Caco-2 (cell line): ENCODE measurements at regions not wholly inside any gene's neighbourhood (a gene's known extent, or its start where the extent isn't known, plus 50 kb on each side); places are given as distances from the start of the nearest gene placed in this dataset.

Experiments
- BruUV-seq: library from RNA; stranded (reverse); fragments of 400-500 nt; replicated peaks from 2 replicates; lab custom pipeline; 2021; lab: Mats Ljungman, UMichigan
- CTCF ChIA-PET: fragments of 300-600 bp; sonication (Branson Sonifier 250); formaldehyde crosslinking; loops from one replicate; lab custom pipeline; 2022; ENCODE audit warnings: antibody characterized with exemption; lab: Charles Lee
- POLR2A ChIA-PET: fragments of 300-600 bp; sonication (Branson Sonifier 250); formaldehyde crosslinking; loops from one replicate; lab custom pipeline; 2022; ENCODE audit warnings: antibody characterized with exemption; lab: Charles Lee
- DNase-seq, 2 experiments: peaks; one replicate each; pipeline versions ENCODE4 v3.0.0 to v3.0.0-alpha.2; 2020 to 2022
- H3K27me3 ChIP-seq: replicated peaks from 2 replicates; pipeline ENCODE4 v1.6.0; 2011; ENCODE audit warnings: low read length; ENCODE audit not compliant: control insufficient read depth, insufficient read depth
- H3K36me3 ChIP-seq: 2 replicates; pipeline ENCODE4 v1.5.1; 2011; ENCODE audit warnings: low read length; ENCODE audit not compliant: control insufficient read depth, insufficient read depth
- H3K4me1 ChIP-seq: fragments of 250-450 bp; sonication (Bioruptor Pico); 2 replicates; pipeline ENCODE4 v1.5.1; 2020; ENCODE audit warnings: mild to moderate bottlenecking
- H3K4me3 ChIP-seq: 2 replicates; pipeline ENCODE4 v1.5.1; 2011; ENCODE audit warnings: low read depth, mild to moderate bottlenecking, control low read depth, low read length
- H3K9me3 ChIP-seq: fragments of 250-450 bp; sonication (Bioruptor Pico); 2 replicates; pipeline ENCODE4 v1.5.1; 2020; ENCODE audit warnings: mild to moderate bottlenecking, moderate library complexity
- H3K27ac Mint-ChIP-seq: one replicate; pipeline ENCODE4 v1.8.0; 2022; ENCODE audit warnings: mixed read lengths; ENCODE audit not compliant: unreplicated experiment
- H3K27me3 Mint-ChIP-seq: one replicate; pipeline ENCODE4 v1.8.0; 2022; ENCODE audit warnings: mixed read lengths; ENCODE audit not compliant: insufficient read depth, unreplicated experiment
- H3K36me3 Mint-ChIP-seq: one replicate; pipeline ENCODE4 v1.8.0; 2022; ENCODE audit warnings: mild to moderate bottlenecking, mixed read lengths; ENCODE audit not compliant: insufficient read depth, unreplicated experiment
- H3K4me1 Mint-ChIP-seq: one replicate; pipeline ENCODE4 v1.8.0; 2022; ENCODE audit warnings: low read depth, mixed read lengths; ENCODE audit not compliant: unreplicated experiment
- H3K4me3 Mint-ChIP-seq: one replicate; pipeline ENCODE4 v1.8.0; 2022; ENCODE audit warnings: mild to moderate bottlenecking, moderate library complexity, mixed read lengths; ENCODE audit not compliant: unreplicated experiment
- H3K9me3 Mint-ChIP-seq: one replicate; pipeline ENCODE4 v1.8.0; 2022; ENCODE audit warnings: mixed read lengths; ENCODE audit not compliant: unreplicated experiment
- CTCF ChIP-seq, 2 experiments: fragments of 200-600 bp in 1 of 2; IDR thresholded peaks; 1 replicate in 1 of 2; 2 replicates in 1 of 2; pipeline versions ENCODE4 v1.5.1 to v1.8.0; 2011 to 2022; ENCODE audit warnings: antibody characterized with exemption in 1 of 2, control low read depth in 1 of 2, inconsistent platforms in 1 of 2, low read depth in 1 of 2, low read length in 1 of 2, mild to moderate bottlenecking in 1 of 2, moderate library complexity in 1 of 2; ENCODE audit not compliant: insufficient read depth in 1 of 2, severe bottlenecking in 1 of 2, unreplicated experiment in 1 of 2
- intact Hi-C: fragments of 100-400 bp; cut with micrococcal nuclease; formaldehyde crosslinking; loops from one replicate; pipeline ENCODE4 v1.10.0; 2022; ENCODE audit not compliant: unreplicated experiment

- ChIA-PET CTCF (no interaction called here), POLR2A (no interaction called here)
- Mint-ChIP-seq H3K27me3 (no peaks in the 10 kb centered on the region), H3K4me1 (no peaks in the 10 kb centered on the region), H3K4me3 (no peak overlapping the region), H3K9me3 (peaks cover 10% of the 10 kb centered on the region), H3K36me3 (no peaks in the 10 kb centered on the region), H3K27ac (no peak overlapping the region)
- Histone ChIP-seq H3K4me1 (peaks cover 13% of the 10 kb centered on the region), H3K36me3 (no peaks in the 10 kb centered on the region), H3K4me3 (no peak overlapping the region), H3K9me3 (no peaks in the 10 kb centered on the region; the same call in 1 of the 2 replicates), H3K27me3 (no peaks in the 10 kb centered on the region)
- TF ChIP-seq CTCF (IDR thresholded peaks at IDR 0.05; ENCODE audit: insufficient read depth in 1 of 2, low read depth in 1 of 2, low read length in 1 of 2, severe bottlenecking in 1 of 2, unreplicated experiment in 1 of 2) = no peak
- DNase-seq = no peak
- BruUV-seq = no TSS peak
- intact Hi-C loops = no loop called here
These were observed 109.9 kb upstream of the ZFHX3 start for GRCh38 chr16:73157861-73158260.

GRCh38 chr16:73154063-73154870 is 106.3 kb upstream of the ZFHX3 start:
- no peak for TF ChIP-seq CTCF (IDR thresholded peaks at IDR 0.05; ENCODE audit: insufficient read depth in 1 of 2, low read depth in 1 of 2, low read length in 1 of 2, severe bottlenecking in 1 of 2, unreplicated experiment in 1 of 2)
- H3K4me1 ChIP-seq = peaks cover 5% of the 10 kb centered on the region; the same call in 1 of the 2 replicates
- intact Hi-C loops = no loop called here
- POLR2A ChIA-PET = no interaction called here
- DNase-seq = no peak
- H3K4me3 Mint-ChIP-seq = no peak overlapping the region
- no peaks in the 10 kb centered on the region for H3K36me3 ChIP-seq
- no peak overlapping the region for H3K4me3 ChIP-seq
- H3K9me3 Mint-ChIP-seq = peaks cover 10% of the 10 kb centered on the region
- H3K27ac Mint-ChIP-seq = no peak overlapping the region
- H3K4me1 Mint-ChIP-seq = no peaks in the 10 kb centered on the region
- CTCF ChIA-PET = no interaction called here
- no TSS peak for BruUV-seq
- no peaks in the 10 kb centered on the region for H3K27me3 Mint-ChIP-seq
- no peaks in the 10 kb centered on the region; the same call in 1 of the 2 replicates for H3K27me3 ChIP-seq
- no peaks in the 10 kb centered on the region; the same call in 1 of the 2 replicates for H3K9me3 ChIP-seq
- H3K36me3 Mint-ChIP-seq = no peaks in the 10 kb centered on the region

- POLR2A ChIA-PET = no interaction called here
- DNase-seq = peak; percentile 60 to 75
- H3K4me3 Mint-ChIP-seq = no peak overlapping the region
- H3K4me1 ChIP-seq = peaks cover 5% of the 10 kb centered on the region; the same call in 1 of the 2 replicates
- intact Hi-C loops = no loop called here
- no peaks in the 10 kb centered on the region for H3K4me1 Mint-ChIP-seq
- H3K9me3 ChIP-seq = no peaks in the 10 kb centered on the region
- no peaks in the 10 kb centered on the region; the same call in 1 of the 2 replicates for H3K27me3 ChIP-seq
- CTCF ChIA-PET = no interaction called here
- no TSS peak for BruUV-seq
- no peaks in the 10 kb centered on the region for H3K36me3 Mint-ChIP-seq
- no peak overlapping the region for H3K27ac Mint-ChIP-seq
- no peaks in the 10 kb centered on the region for H3K36me3 ChIP-seq
- H3K27me3 Mint-ChIP-seq = no peaks in the 10 kb centered on the region
- no peaks in the 10 kb centered on the region for H3K9me3 Mint-ChIP-seq
- TF ChIP-seq CTCF (IDR thresholded peaks at IDR 0.05; ENCODE audit: insufficient read depth in 1 of 2, low read depth in 1 of 2, low read length in 1 of 2, severe bottlenecking in 1 of 2, unreplicated experiment in 1 of 2) = no peak
- no peak overlapping the region for H3K4me3 ChIP-seq
These were observed 104.6 kb upstream of the ZFHX3 start for GRCh38 chr16:73152386-73153125.
